Mononuclear cell (primary cell): ENCODE measurements at regions not wholly inside any gene's neighbourhood (a gene's known extent, or its start where the extent isn't known, plus 50 kb on each side); places are given as distances from the start of the nearest gene placed in this dataset.
"Not testable (repeated sequence)": the region's sequence is repeated elsewhere in the genome, so short reads cannot be mapped to it uniquely, and the experiment has no call there.

Experiments used
- H3K27me3 ChIP-seq: 2 replicates; pipeline ENCODE4 v1.6.0; 2011; ENCODE audit warnings: low read length, control low read depth; ENCODE audit not compliant: insufficient read depth
- H3K4me1 ChIP-seq: 2 replicates; pipeline ENCODE4 v1.5.1; 2011; ENCODE audit warnings: mild to moderate bottlenecking, low read length, control low read depth; ENCODE audit not compliant: insufficient read depth
- H3K4me3 ChIP-seq: 2 replicates; pipeline ENCODE4 v1.5.1; 2011; ENCODE audit warnings: mild to moderate bottlenecking, low read length, moderate library complexity
- H3K9me3 ChIP-seq: 2 replicates; pipeline ENCODE4 v1.5.1; 2011; ENCODE audit warnings: low read depth, mild to moderate bottlenecking, control low read depth, low read length

DNA sequence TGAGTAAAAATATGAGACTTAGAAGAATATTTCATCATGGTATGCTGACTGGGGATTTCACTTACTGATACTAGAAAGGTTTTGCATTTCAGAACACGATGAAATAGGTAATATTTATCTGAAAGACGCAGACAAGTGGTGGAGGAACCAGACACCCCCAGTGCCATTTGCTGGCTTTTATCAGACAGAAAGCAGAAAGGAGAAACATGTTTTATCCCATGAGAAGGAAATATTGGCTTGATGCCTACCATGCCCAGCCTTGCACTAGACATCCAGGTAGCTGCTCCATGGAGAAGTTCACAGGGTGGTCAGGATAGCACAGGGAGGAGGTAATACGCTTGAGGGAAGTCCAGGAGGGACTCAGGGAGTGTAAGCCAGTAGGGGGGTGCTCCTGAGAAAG, 258.9 kb upstream of the PLGLB2 start:
- H3K4me3 ChIP-seq, H3K27me3 ChIP-seq, H3K9me3 ChIP-seq, H3K4me1 ChIP-seq: not testable (repeated sequence)

DNA sequence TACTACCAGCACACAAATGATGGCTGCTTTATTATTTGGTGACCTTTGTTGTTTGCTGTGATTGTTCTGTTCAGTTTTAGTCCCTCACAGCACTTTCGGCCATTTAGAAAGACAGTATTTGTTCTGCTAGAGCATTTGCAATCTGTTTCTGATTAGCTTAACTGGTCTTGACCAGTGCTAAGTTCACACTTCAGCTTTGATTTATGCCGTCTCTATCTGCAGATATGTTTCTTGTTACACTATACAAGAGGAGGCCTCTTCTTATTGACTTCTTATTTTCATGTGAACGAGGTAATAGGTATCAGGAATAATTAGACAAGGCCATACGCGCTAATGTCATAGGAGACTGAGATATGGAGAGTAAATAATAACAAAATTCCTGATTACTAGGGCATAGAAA, 253.0 kb upstream of the PLGLB2 start:
- H3K9me3 ChIP-seq, H3K4me3 ChIP-seq, H3K27me3 ChIP-seq, H3K4me1 ChIP-seq: not testable (repeated sequence)

DNA sequence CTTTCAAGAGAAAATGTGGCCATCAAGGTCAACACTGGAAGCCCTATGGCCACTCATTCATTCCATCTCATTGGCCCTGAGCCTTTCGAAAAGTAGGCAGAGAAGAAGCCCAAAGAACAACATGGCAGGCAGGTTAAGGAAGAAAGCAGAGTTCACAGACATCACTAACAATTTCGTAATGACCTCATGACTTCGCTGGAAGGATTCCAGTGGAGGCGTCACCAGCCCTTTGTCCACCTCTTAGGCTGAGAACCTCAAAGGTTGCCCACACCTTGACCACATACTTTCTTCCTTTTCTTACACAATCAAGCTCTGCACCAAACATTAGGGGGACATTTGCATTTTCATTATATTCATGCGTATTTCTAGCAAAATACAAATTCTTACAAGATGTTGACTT, 252.4 kb upstream of the PLGLB2 start:
- H3K27me3 ChIP-seq, H3K4me1 ChIP-seq: not testable (repeated sequence)

DNA sequence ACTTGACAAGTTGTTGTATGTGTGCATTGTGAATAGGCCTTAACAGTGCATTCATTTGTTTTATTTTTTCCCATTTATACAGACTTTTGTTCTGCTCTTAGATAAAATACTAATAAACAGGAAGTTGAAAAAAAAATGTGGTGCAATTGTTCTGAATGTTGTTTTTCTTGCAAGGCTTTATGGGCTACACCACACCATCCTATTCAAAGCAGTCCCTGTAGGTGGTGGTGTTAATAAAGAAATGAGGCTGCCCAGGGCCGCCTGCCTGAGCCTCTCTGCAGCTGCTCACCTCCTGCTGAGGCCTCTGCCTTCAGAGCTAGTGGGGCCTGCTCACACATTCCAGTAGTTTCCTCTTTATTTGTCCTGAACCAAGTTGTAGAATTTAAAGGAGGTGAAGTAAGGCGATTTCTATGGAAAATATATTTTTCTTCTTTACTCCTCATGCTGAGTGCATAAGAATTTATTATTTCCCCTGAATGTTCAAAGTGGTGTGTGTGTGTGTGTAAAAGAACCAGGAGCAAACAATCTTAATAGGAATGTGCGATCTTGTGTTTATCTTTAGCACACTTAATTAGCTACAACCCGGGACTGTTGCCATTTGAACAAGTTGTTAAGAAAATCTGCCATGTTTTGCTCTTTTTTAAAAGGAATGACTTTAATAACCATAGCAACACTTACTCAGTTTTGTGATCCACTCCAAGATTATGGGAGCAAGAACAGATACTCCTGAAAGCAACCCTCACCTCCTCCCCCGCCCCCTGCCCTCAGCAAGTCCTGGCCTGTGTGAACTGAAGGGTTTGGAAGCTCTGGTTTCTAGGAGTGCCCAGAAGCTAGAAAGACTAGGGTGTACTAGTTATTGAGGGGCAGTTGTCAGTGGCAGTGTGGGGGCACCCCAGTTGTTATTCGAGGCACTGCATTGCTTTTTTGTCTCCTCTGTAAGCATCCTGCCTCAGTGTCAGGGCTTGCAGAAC, 251.6 kb upstream of the PLGLB2 start:
- H3K9me3 ChIP-seq, H3K4me1 ChIP-seq: not testable (repeated sequence)

More for the DNA sequence above, 252.4 kb upstream of the PLGLB2 start:
- H3K9me3 ChIP-seq, H3K4me3 ChIP-seq: not testable (repeated sequence)

DNA sequence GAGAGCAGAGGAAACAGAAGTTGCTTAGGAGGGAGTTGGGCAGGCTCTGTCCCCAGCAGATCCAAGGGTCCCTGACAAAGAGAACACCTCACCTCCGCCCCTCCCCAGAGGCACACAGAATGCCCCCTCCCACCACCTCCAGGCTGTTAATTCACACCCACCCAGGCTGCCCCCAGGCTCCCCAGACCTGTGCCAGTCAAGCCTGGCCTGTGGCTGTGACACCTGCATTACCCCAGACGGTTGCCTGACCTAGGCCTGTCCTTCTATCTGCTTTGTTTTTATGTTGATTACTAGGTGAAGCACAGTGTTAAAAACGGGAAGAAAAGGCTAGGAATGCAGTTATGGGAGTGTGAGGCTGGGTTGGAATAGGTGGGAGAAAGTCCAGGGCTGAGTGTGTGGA, 250.8 kb upstream of the PLGLB2 start:
- not testable (repeated sequence) for H3K4me3 ChIP-seq, H3K9me3 ChIP-seq, H3K4me1 ChIP-seq, H3K27me3 ChIP-seq

More for the DNA sequence above, 251.6 kb upstream of the PLGLB2 start:
- H3K4me3 ChIP-seq, H3K27me3 ChIP-seq: not testable (repeated sequence)

DNA sequence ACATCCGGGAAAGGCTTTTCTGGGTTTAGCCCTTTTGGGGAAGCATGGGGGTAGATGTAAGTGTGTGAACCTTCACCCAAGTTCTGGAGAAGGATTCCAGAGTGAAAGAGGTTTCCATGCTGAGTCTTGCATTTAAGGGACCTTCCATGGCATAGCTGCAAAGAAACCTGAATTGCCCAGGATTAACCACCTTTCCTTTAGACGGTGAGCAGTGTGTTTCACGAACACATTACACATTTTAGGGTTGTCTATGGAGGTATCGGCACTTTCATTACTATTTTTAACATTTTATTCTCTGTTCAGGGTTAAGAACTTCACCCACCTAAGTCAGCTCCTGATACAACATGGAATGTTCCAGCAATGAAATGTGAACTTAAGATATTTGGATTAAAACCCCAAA, 250.2 kb upstream of the PLGLB2 start:
- H3K27me3 ChIP-seq, H3K4me3 ChIP-seq: not testable (repeated sequence)

DNA sequence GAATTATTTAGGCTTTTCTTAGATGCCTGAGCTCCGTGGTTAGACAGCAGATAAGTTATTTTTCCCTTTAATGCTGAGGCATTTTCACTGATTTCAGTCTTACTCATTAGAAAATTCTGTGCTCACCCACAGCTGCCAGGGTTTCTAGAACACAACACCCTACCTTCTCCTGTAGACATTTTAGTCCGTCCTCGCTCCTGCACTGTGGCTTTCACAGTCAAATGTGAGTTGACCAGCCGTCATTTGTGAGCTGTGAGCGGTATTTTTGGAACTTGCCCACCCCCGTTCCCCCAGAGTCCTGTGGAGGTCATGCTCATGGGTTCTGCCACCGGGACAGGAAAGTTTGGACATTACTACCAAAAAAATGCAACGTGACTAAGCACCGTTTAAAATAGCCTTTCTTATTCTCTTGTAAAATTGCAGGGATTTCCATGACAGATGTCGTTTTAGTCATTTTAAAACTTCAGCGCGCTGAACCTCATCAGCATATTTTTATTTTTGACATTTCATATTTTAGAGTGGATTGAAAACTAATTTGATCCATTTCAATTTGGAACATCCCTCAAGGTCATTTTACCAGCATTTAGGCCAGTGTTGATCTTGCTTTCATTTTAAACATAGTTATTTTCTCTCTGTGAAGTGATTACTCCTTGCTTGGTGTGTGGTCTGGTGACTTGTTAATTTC, 249.6 kb upstream of the PLGLB2 start:
- H3K9me3 ChIP-seq, H3K4me3 ChIP-seq, H3K27me3 ChIP-seq, H3K4me1 ChIP-seq: not testable (repeated sequence)

More for the DNA sequence above, 250.2 kb upstream of the PLGLB2 start:
- H3K9me3 ChIP-seq, H3K4me1 ChIP-seq: not testable (repeated sequence)

DNA sequence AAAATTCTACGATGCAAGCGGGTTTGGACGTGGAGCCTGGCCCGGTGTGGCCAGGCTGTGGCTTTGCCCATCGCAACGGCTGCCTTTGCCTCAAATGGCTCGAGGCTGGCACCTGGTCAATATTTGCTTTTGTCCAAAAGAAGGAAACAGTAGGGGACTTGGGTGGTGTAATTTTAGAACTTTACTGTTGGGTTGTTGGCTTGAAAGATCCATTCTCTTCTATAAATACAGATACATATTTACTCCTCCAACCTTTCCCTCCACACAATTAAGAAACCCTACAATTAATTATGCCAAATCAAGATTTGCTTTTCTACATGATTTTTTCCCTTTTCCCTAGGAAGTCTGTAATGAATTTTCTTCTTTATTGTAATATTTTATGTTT, 249.0 kb upstream of the PLGLB2 start:
- H3K4me3 ChIP-seq, H3K4me1 ChIP-seq, H3K9me3 ChIP-seq, H3K27me3 ChIP-seq: not testable (repeated sequence)

DNA sequence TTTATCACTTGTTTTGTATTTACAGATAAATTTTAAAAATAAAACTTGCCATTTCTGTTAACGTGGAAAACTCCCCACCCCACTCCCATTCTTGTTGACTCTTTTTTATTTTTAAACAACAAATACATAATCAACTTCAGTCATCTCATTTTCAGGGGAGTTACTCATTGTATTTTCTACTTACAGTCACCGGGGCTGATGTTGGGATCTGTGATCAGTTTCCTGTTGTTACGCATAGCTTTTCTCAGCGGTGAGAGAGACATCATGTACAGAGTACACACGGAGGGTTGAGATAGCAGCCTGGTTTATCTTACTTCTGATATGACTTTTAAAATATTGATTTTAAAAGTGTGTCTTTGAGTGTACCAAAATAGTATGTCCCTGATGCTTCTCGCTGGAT, 248.0 kb upstream of the PLGLB2 start:
- H3K9me3 ChIP-seq, H3K4me3 ChIP-seq, H3K4me1 ChIP-seq, H3K27me3 ChIP-seq: not testable (repeated sequence)

DNA sequence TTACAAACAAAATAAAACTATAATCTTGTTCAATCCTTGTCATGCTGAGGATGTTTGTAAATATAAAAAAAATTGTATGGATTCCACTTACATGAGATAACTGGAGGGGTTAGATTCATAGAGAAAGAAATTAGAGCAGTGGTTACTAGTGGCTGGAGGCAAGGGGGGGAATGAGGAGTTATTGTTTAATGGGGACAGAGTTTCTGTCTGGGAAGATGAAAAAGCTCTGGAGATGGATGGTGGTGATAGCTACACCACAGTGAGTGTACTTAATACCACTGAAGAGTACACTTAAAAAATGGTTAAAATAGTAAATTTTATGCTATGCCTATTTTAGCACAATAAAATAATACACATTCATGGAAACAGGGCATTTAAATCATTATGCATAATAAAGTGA, 247.5 kb upstream of the PLGLB2 start:
- H3K9me3 ChIP-seq, H3K4me3 ChIP-seq, H3K27me3 ChIP-seq, H3K4me1 ChIP-seq: not testable (repeated sequence)

DNA sequence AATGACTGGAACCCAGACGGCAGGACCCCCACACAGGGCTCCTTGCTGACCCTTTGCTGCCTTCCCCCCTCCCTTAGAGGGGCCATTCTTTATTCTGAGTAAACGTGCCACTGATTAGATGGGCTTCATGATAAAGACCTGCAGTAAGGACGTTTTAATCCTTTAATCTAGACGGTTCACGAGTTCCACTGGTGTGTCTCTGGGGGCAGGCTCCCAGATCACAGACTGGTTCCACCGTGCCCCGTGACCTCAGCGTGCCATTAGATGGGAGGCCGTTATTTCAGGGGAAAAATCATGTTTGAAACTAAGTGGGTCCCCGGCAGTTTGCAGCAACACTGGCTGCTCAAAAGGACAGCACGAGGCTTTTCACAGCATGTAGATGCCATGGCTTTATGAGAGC, 246.9 kb upstream of the PLGLB2 start:
- not testable (repeated sequence) for H3K9me3 ChIP-seq, H3K4me1 ChIP-seq, H3K27me3 ChIP-seq, H3K4me3 ChIP-seq

DNA sequence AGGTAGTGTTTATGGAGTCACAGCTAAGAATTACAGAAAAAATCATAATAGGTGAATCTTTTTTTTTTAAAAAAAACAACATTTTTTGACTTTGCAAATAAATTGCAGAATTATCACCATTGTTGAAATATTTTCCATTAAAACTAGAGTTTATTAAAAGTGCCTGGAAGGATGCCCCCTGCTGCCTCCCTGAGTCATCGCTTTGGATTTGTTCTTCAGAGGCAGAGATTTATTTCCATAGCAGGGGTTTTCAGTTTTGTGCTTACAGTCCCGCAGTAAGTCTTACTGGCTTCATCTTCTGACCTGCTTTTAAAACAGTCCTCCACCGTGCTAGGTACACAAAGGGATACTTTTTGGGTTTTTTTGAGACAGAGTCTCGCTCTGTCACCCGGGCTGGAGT, 244.9 kb upstream of the PLGLB2 start:
- H3K4me1 ChIP-seq, H3K27me3 ChIP-seq, H3K9me3 ChIP-seq, H3K4me3 ChIP-seq: not testable (repeated sequence)

DNA sequence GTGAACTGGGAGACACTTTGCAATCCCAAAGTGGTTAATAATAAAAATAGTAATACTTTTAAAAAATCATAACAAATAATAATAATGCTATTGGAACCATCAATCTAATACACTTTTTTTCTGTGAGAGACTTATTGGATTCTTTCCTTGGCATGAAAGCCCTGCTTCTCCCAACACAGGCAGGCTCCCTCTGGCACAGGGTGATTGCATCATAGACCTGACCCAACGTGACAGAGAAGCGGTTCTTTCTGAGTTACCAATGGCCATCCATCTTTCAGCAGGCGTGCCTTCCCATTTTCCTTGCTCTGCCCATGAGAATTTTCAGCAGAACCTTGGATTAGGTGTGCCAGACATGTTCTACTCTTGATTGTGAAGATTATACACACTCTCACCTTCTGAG, 242.6 kb upstream of the PLGLB2 start:
- not testable (repeated sequence) for H3K27me3 ChIP-seq, H3K9me3 ChIP-seq, H3K4me1 ChIP-seq, H3K4me3 ChIP-seq

DNA sequence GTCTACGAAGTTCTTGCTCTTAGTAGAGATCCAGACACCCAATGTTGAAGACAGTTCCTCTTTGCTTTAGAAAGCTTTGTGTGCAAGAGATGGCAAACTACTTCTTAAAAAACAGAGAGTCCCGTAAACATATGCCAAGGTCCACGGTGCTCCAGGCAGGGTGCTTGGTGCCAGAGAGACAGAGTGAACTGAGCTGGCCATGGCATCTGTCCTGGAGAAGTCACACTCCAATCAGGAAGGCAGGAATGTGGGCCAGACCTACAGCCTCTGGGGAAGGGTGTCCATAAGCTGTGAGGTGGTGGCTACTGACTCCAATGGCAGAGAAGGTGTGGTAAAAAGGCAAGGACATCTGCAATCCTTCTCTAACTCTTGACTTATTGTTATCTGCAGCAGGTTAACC, 242.0 kb upstream of the PLGLB2 start:
- not testable (repeated sequence) for H3K4me3 ChIP-seq, H3K4me1 ChIP-seq, H3K27me3 ChIP-seq, H3K9me3 ChIP-seq

DNA sequence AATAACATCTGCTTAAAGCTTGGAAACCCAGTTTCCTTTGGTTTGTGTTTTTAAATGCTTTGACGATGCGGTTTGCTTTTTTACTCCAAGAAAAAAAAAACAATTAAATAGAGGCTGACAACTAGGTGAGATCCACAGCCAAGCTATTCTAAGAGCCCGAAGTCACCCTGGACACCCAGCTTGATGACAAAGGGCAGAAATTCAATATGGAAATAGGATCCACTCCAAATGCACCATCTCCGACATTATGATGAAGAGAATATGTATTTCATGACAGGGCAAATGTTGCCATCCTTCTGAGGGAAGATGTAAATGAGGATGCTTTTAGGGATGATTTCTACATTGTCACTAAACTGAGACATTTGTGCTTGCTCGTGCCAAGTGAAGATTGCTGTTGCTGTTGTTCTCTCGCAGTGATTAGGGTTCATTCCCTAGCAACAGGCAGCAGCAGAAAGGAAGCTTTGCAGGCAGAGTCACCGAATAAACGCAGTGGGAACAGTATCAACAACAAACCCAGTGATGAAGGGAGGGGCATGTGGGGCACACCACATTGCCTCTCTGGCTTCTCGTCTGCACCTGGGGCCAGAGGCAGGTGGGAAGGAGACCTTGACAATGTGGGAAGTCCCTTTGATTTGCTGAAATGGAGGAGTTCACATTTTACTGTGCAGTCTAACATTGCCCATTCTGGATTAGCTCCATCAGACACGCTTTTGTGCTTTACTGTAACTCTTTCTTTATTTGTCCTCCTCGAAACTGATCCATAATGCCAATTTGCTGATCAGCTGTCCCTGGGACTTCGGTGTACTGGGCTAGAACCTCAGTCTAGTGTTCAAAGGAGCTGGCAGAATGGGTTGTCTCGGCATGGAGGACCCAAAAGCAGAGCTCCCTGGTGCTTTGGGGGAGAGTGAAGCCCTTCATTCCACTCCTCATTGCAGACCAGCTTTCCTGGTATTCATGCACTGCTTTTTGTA, 240.2 kb upstream of the PLGLB2 start:
- H3K9me3 ChIP-seq, H3K4me3 ChIP-seq, H3K27me3 ChIP-seq, H3K4me1 ChIP-seq: not testable (repeated sequence)
